ENCODE measurements at regions not wholly inside any gene's neighbourhood (a gene's known extent, or its start where the extent isn't known, plus 50 kb on each side); places are given as distances from the start of the nearest gene placed in this dataset.

DNA sequence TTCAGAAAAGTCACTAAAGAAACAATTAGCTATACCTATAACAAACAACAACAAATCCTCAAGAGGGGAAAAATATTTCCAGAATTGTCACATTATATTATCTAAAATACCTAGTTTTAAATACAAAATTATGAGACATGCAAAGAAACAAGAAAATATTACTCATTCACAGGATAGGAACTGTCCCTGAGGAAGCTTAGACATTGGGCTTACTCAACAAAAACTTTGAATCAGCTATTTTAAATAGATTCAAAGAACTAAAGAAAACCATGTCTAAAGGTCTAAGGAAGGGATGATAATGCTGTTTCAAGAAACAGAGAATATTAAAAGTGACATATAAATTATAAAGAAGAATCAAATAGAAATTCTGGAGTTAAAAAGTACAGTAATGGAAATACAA, 131.9 kb upstream of the ZNF516 start:
- no peak for TF ChIP-seq CTCF (IDR thresholded peaks at IDR 0.05)
- TF ChIP-seq POLR2A (IDR thresholded peaks at IDR 0.05; ENCODE audit: low read depth), result no peak
